ENCODE measurements at regions not wholly inside any gene's neighbourhood (a gene's known extent, or its start where the extent isn't known, plus 50 kb on each side); places are given as distances from the start of the nearest gene placed in this dataset.

GRCh38 chr7:124497176-124497575 lies 268.4 kb downstream of the GPR37 start:
- H3K9me3 ChIP-seq (ENCODE audit: insufficient read depth, low read depth, low read length) = no peaks in the 10 kb centered on the region

DNA sequence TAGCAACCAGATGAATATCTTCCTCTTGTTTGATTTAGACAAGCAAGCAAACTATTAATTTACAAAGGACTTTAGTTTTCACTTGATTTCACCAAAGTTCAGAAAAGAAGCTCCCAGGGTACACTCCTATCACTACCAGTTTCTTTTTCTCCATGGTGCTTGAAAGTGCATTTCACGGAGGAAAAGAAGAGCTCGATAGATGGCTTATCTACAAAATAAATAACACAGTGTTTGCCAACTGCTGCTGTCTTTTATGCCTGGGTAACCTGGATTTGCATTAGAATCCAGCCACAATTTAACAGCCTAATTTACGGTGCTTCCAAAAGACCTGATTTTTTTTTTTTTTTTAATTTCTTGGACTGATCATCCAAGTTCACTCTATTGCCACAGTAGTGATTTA lies 275.7 kb downstream of the GPR37 start:
- Histone ChIP-seq H3K36me3 (ENCODE audit: insufficient read depth, low read length) (no peaks in the 10 kb centered on the region), H3K27me3 (ENCODE audit: insufficient read depth, low read length) (no peaks in the 10 kb centered on the region), H3K9me3 (ENCODE audit: insufficient read depth, low read depth, low read length) (no peaks in the 10 kb centered on the region), H3K27ac (ENCODE audit: low read depth, low read length) (no peak overlapping the region), H3K4me3 (ENCODE audit: low read length) (no peak overlapping the region), H3K9ac (ENCODE audit: low read depth, low read length) (no peak overlapping the region), H3K4me1 (ENCODE audit: insufficient read depth, low read length) (peaks cover 11% of the 10 kb centered on the region)
- WGBS = 59% methylated on average over 3 of the region's 3 CpGs

More at GRCh38 chr7:124497176-124497575, 268.4 kb downstream of the GPR37 start:
- Histone ChIP-seq H3K4me3 (ENCODE audit: low read length) (no peak overlapping the region), H3K27me3 (ENCODE audit: insufficient read depth, low read length) (no peaks in the 10 kb centered on the region), H3K9ac (ENCODE audit: low read depth, low read length) (no peak overlapping the region), H3K27ac (ENCODE audit: low read depth, low read length) (no peak overlapping the region), H3K36me3 (ENCODE audit: insufficient read depth, low read length) (no peaks in the 10 kb centered on the region), H3K4me1 (ENCODE audit: insufficient read depth, low read length) (no peaks in the 10 kb centered on the region)
- WGBS = 94% methylated on average over 2 of the region's 3 CpGs

DNA sequence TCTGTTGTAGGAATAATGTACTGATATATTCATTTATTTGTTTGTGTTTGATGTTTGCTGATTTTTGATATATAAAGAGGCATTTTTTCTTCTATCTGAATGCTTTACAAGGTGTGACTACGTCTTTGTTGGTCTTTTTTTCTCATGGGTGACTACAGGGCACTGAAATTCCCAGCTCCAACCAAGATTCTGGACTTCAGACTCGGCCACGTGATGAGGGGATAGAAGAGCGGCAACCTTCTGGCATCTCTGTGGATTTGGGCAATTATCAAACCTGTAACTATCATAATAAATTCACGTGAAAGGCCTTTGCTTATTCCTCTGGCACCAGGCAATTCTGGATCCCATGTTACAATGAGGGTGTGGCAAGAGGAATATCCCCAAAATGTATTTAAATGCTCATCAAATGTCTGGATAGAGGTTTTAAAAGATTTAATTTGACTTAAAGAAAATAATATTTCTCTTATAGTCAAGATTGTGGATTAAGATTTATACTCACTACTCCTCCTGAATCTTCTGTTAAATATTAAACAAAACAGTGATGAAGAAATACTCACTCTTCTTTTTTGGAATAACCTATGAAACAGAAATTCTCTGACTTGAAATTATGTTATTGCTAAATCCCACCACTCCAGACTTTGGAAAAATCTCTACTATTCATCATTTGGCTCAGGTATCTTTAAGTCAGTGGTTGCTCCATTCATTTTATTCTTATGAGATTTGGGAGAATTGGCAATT lies 276.3 kb downstream of the GPR37 start:
- H3K27me3 ChIP-seq (ENCODE audit: insufficient read depth, low read length) = no peaks in the 10 kb centered on the region
- H3K4me3 ChIP-seq (ENCODE audit: low read length) = no peak overlapping the region
- peaks cover 11% of the 10 kb centered on the region for H3K4me1 ChIP-seq (ENCODE audit: insufficient read depth, low read length)
- no peaks in the 10 kb centered on the region for H3K9me3 ChIP-seq (ENCODE audit: insufficient read depth, low read depth, low read length)
- H3K9ac ChIP-seq (ENCODE audit: low read depth, low read length) = no peak overlapping the region
- H3K27ac ChIP-seq (ENCODE audit: low read depth, low read length) = no peak overlapping the region
- WGBS = 94% methylated on average over 5 of the region's 5 CpGs
- no peaks in the 10 kb centered on the region for H3K36me3 ChIP-seq (ENCODE audit: insufficient read depth, low read length)

DNA sequence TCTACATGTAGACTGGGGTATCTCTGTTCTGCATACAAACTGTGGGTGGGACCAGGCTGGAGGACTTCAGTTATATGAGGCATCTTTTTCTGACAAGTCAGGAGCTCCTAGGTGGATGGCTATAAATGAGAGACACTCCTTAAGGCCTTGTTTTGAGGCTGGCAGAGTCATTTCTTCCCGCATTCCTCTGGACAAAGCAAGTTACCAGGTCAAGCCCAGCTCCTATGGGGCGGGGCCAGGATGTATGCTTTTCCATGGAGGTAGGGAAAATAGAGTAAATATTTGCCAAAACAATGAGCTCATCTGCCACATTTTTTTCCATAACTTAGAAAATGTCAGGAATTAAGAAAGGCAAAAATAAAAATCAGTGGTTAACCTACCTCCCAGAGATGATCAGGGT lies 283.4 kb downstream of the GPR37 start:
- 100% methylated on average over 2 of the region's 2 CpGs for WGBS
- Histone ChIP-seq H3K4me1 (ENCODE audit: insufficient read depth, low read length) (peaks cover 6% of the 10 kb centered on the region; the same call in 1 of the 2 replicates), H3K27ac (ENCODE audit: low read depth, low read length) (no peak overlapping the region)

DNA sequence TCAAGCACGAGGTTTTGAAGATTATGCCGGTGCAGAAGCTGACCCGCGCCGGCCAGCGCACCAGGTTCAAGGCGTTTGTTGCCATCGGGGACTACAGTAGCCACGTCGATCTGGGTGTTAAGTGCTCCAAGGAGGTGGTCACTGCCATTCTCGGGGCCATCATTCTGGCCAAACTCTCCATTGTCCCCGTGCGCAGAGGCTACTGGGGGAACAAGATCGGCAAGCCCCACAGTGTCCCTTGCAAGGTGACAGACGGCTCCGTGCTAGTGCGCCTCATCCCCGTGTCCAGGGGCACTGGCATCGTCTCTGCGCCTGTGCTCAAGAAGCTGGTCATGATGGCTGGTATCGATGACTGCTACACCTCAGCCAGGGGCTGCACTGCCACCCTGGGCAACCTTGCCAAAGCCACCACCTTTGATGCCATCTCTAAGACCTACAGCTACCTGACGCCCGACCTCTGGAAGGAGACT lies 284.7 kb downstream of the GPR37 start:
- WGBS = 97% methylated on average over 23 of the region's 23 CpGs
- no peaks in the 10 kb centered on the region for H3K36me3 ChIP-seq (ENCODE audit: insufficient read depth, low read length)
- H3K27me3 ChIP-seq (ENCODE audit: insufficient read depth, low read length) = no peaks in the 10 kb centered on the region
- no peak overlapping the region for H3K4me3 ChIP-seq (ENCODE audit: low read length)
- H3K27ac ChIP-seq (ENCODE audit: low read depth, low read length) = no peak overlapping the region
- peaks cover 6% of the 10 kb centered on the region; the same call in 1 of the 2 replicates for H3K4me1 ChIP-seq (ENCODE audit: insufficient read depth, low read length)
- H3K9ac ChIP-seq (ENCODE audit: low read depth, low read length) = no peak overlapping the region
- no peaks in the 10 kb centered on the region for H3K9me3 ChIP-seq (ENCODE audit: insufficient read depth, low read depth, low read length)

More for the DNA sequence above, 283.4 kb downstream of the GPR37 start:
- Histone ChIP-seq H3K9ac (ENCODE audit: low read depth, low read length) (no peak overlapping the region), H3K4me3 (ENCODE audit: low read length) (no peak overlapping the region), H3K36me3 (ENCODE audit: insufficient read depth, low read length) (no peaks in the 10 kb centered on the region), H3K9me3 (ENCODE audit: insufficient read depth, low read depth, low read length) (no peaks in the 10 kb centered on the region), H3K27me3 (ENCODE audit: insufficient read depth, low read length) (no peaks in the 10 kb centered on the region)

DNA sequence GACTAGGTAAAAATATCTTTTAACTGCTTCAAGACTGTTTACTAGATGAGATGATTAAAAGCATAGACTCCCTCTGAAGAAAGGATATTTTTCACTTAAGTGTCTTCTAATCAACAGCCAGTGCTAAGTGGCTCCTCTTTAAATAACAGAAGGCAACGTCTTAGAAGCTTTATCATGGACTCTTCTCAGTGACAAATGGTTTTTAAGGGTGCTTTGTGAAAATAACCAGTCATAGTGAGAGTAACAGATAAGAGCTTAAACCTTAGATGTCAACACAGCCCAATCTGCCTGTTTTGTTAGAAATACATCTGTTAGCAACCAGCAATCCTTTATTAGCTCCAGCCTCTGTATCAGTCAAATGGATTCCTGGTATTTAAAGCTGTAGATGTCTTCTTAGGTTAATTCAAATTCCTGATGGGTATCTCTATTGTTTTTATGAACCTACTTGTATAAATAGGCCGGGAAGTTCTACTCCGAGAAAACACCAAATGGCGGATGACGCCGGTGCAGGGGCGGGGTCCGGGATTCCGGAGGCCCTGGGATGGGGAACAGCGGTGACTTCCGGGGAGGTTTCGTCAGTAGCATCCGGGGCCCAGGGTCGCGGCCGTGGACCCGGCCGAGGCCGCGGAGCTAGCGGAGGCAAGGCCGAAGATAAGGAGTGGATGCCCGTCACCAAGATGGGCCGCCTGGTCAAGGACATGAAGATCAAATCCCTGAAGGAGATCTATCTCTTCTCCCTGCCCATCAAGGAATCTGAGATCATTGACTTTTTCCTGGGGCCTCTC lies 285.4 kb downstream of the GPR37 start:
- H3K9me3 ChIP-seq (ENCODE audit: insufficient read depth, low read depth, low read length) = no peaks in the 10 kb centered on the region
- no peaks in the 10 kb centered on the region for H3K27me3 ChIP-seq (ENCODE audit: insufficient read depth, low read length)
- H3K4me1 ChIP-seq (ENCODE audit: insufficient read depth, low read length) = peaks cover 6% of the 10 kb centered on the region; the same call in 1 of the 2 replicates
- no peak overlapping the region for H3K27ac ChIP-seq (ENCODE audit: low read depth, low read length)
- no peak overlapping the region for H3K4me3 ChIP-seq (ENCODE audit: low read length)
- H3K36me3 ChIP-seq (ENCODE audit: insufficient read depth, low read length) = no peaks in the 10 kb centered on the region
- 95% methylated on average over 24 of the region's 24 CpGs for WGBS
- no peak overlapping the region for H3K9ac ChIP-seq (ENCODE audit: low read depth, low read length)

- no peak overlapping the region for H3K27ac ChIP-seq (ENCODE audit: low read depth, low read length)
- H3K9me3 ChIP-seq (ENCODE audit: insufficient read depth, low read depth, low read length) = no peaks in the 10 kb centered on the region
- H3K4me1 ChIP-seq (ENCODE audit: insufficient read depth, low read length) = no peaks in the 10 kb centered on the region
- no peak overlapping the region for H3K9ac ChIP-seq (ENCODE audit: low read depth, low read length)
- no peak overlapping the region for H3K4me3 ChIP-seq (ENCODE audit: low read length)
- H3K27me3 ChIP-seq (ENCODE audit: insufficient read depth, low read length) = no peaks in the 10 kb centered on the region
- H3K36me3 ChIP-seq (ENCODE audit: insufficient read depth, low read length) = no peaks in the 10 kb centered on the region
- WGBS = 91% methylated on average over 1 of the region's 1 CpG
These were observed 303.3 kb downstream of the GPR37 start for GRCh38 chr7:124462249-124462648.

DNA sequence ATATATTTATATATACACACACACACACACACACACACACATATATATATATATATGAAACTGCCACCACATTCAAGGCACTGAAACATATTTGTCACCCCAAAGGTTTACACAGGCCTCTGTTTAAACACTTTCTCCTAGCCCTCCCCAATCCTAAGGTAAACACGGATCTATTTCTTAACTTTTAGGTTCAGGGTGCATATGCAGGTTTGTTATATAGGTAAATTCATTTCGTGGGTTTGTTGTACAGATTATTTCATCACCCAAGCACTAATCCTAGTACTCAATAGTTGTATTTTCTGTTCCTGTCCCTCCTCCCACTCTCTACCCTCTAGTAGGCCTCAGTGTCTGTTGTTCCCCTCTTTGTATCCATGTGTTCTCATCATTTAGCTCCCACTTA lies 305.0 kb downstream of the GPR37 start:
- no peaks in the 10 kb centered on the region for H3K9me3 ChIP-seq (ENCODE audit: insufficient read depth, low read depth, low read length)
- 88% methylated on average over 1 of the region's 2 CpGs for WGBS

DNA sequence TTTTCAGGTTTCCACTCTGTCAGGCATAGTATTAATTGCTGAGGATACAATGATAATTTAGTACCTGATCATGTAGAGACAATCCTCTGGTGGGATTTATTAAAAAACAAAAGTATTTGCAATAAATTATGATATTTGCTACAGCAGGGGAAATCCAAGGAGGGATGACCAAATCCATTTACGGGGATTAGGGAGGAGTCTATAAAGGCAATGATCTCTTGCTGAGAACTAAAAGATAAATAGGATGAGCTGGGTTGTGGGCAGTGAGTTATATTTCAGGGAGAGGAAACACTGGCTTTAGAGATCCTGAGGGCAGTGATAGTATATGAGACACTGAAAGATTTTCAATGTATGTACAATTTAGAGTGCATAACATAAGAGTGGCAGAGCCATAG lies 305.5 kb downstream of the GPR37 start:
- Histone ChIP-seq H3K27ac (ENCODE audit: low read depth, low read length) (no peak overlapping the region), H3K9me3 (ENCODE audit: insufficient read depth, low read depth, low read length) (no peaks in the 10 kb centered on the region), H3K4me3 (ENCODE audit: low read length) (no peak overlapping the region), H3K27me3 (ENCODE audit: insufficient read depth, low read length) (no peaks in the 10 kb centered on the region), H3K36me3 (ENCODE audit: insufficient read depth, low read length) (no peaks in the 10 kb centered on the region), H3K4me1 (ENCODE audit: insufficient read depth, low read length) (no peaks in the 10 kb centered on the region), H3K9ac (ENCODE audit: low read depth, low read length) (no peak overlapping the region)
- 94% methylated on average over 1 of the region's 1 CpG for WGBS

More for the DNA sequence above, 305.0 kb downstream of the GPR37 start:
- Histone ChIP-seq H3K27ac (ENCODE audit: low read depth, low read length) (no peak overlapping the region), H3K36me3 (ENCODE audit: insufficient read depth, low read length) (no peaks in the 10 kb centered on the region), H3K27me3 (ENCODE audit: insufficient read depth, low read length) (no peaks in the 10 kb centered on the region), H3K4me1 (ENCODE audit: insufficient read depth, low read length) (no peaks in the 10 kb centered on the region), H3K4me3 (ENCODE audit: low read length) (no peak overlapping the region), H3K9ac (ENCODE audit: low read depth, low read length) (no peak overlapping the region)

GRCh38 chr7:124459101-124460055 lies 306.2 kb downstream of the GPR37 start:
- Histone ChIP-seq H3K9me3 (ENCODE audit: insufficient read depth, low read depth, low read length) (no peaks in the 10 kb centered on the region), H3K36me3 (ENCODE audit: insufficient read depth, low read length) (no peaks in the 10 kb centered on the region), H3K9ac (ENCODE audit: low read depth, low read length) (no peak overlapping the region), H3K27me3 (ENCODE audit: insufficient read depth, low read length) (no peaks in the 10 kb centered on the region), H3K4me1 (ENCODE audit: insufficient read depth, low read length) (no peaks in the 10 kb centered on the region), H3K4me3 (ENCODE audit: low read length) (no peak overlapping the region), H3K27ac (ENCODE audit: low read depth, low read length) (no peak overlapping the region)
- 95% methylated on average over 8 of the region's 8 CpGs for WGBS

All from HUES64 (cell line).